ENCODE measurements at regions not wholly inside any gene's neighbourhood (a gene's known extent, or its start where the extent isn't known, plus 50 kb on each side); places are given as distances from the start of the nearest gene placed in this dataset.
A peak's percentile ranks its signal among the peaks of the same experiment; 100 is the strongest.
"Not testable (repeated sequence)": the region's sequence is repeated elsewhere in the genome, so short reads cannot be mapped to it uniquely, and the experiment has no call there.

GRCh38 chr12:116426391-116427136, 132.6 kb upstream of the MAP1LC3B2 start:
- DNase-seq: no peak
- intact Hi-C loops (cut with DNase I): no loop called here

DNA sequence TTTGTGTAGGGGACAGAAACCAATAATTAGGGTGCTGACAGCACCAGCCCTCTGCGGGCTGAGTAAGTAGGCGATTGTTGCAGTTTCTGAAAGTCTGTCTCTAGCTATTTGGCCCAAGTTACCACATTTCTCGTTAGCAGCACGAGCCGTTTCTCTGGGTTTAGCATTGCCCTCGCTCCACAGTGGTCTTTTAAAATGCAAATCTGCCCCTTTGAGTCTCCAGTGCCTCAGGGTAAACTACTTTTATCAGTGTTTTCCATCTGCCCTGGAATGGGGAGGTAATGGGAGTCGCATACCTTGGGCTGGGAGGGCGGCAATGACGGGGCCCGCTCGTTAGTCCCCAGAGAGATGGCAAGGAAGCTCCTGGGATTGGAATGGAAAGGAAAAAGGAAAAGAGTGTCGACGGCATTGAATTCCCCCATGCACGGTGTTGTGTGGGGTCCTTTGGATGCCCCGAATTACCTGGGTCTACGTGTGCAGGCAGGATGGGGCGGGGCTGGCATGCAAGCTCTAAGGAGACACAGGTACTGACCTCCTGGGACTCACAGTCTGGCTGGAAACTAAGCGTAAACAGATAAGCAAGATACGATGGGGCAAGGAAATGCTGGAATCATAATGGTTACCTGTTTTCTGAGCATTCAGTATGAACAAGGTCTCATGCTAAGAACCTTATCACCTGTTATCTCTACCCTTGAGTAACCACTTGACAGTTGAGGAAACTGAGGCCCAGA, 131.8 kb upstream of the MAP1LC3B2 start:
- intact Hi-C loops (cut with DNase I): no loop called here
- no peak for DNase-seq

GRCh38 chr12:116429826-116430360, 129.3 kb upstream of the MAP1LC3B2 start:
- intact Hi-C loops (cut with DNase I): no loop called here
- DNase-seq: peak in 1 of 10 donors; percentile 14

DNA sequence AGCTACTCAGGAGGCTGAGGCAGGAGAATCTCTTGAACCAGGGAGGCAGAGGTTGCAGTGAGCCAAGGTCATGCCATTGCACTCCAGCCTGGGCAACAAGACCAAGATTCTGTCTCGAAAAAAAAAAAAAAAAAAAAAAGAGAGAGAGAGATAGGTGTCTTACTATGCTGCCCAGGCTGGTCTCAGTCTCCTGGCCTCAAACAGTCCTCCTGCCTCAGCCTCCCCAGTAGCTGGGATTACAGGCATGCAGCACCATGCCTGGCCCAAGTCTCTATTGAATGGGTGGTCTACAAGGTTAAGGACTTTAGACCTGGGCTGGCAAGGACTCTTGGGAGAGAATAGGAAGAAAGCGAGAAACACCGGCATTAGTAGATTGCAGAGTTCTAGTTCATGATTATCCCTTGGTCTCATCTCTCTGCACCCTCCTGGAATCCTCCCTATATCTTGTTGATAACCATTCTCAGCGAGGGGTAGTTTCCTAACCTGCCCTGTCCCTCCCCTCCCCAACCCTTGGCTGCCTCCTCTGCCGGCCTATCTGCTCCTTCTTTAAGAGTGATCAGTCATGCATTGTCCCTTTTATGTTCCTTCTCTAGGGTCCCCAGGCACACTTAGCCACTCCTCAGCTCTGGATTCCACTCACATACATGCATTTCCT, 128.1 kb upstream of the MAP1LC3B2 start:
- intact Hi-C loops (cut with DNase I): no loop called here
- peak in 1 of 10 donors; percentile 14 for DNase-seq

GRCh38 chr12:116431677-116432300, 127.4 kb upstream of the MAP1LC3B2 start:
- intact Hi-C loops (cut with DNase I): no loop called here

GRCh38 chr12:116432314-116432750, 126.8 kb upstream of the MAP1LC3B2 start:
- intact Hi-C loops (cut with DNase I): no loop called here
- peak in 1 of 10 donors; percentile 49 for DNase-seq

More at GRCh38 chr12:116431677-116432300, 127.4 kb upstream of the MAP1LC3B2 start:
- peak in 1 of 10 donors; percentile 3 for DNase-seq

GRCh38 chr12:116433249-116433648, 125.9 kb upstream of the MAP1LC3B2 start:
- intact Hi-C loops (cut with DNase I): no loop called here
- no peak for DNase-seq

- DNase-seq: peak in 7 of 10 donors; percentile 20 to 86 (median 48)
- intact Hi-C loops (cut with DNase I): no loop called here
Observed at GRCh38 chr12:116434155-116435011, 124.8 kb upstream of the MAP1LC3B2 start.

DNA sequence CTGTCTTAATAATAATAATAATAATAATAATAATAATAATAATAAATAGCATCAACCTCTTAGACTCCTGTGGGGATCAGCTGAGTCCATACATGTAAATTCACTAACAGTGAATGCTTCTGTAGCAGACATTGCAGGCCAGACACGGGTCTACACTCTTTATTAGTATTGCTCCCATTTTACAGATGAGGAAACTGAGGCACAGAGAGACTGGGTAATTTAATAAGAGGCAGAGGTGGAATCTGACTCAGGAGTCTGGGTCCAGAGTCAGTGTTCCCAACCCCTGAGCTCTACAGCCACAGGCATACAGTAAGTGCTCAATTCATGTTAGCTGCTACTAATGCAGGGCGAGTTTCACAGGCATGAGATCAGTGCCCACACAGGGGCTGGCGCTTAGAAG, 123.2 kb upstream of the MAP1LC3B2 start:
- intact Hi-C loops (cut with DNase I): no loop called here

DNA sequence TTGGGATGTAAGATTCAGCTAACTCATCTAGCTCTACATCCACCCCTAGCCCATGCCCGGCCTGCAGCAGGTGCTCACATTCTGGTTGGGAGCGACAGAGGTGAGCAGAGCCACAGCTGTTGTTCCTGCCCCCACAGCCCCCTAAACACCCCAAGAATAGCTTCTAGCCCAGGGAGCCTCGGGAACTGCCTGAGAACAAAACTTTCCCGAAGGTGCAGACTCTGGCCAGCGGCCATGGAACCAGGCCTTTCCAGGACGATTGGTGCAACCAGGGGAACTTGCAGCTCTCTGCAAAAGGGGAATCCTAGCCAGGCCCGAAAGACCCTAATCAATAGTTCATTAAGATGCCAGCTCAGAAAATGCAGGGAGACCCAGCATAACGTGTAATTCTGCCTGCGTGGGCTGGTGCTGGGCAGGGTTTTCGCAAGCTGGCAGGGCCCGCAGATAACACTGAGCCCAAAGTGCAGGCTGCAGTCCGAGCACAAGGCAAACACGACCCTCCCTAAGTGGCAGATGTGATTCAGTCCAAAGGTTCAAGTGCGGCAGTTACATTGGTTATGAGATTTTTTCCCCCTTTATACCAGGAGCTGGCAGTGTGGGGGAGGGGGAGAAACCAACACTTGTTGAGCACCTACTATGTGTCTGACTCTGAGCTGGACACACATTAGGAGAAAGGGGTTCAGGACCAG, 122.5 kb upstream of the MAP1LC3B2 start:
- peak in 1 of 10 donors; percentile 55 for DNase-seq
- intact Hi-C loops (cut with DNase I): no loop called here

More for the DNA sequence above, 123.2 kb upstream of the MAP1LC3B2 start:
- peak in 1 of 10 donors; percentile 39 for DNase-seq

GRCh38 chr12:116441292-116441691, 117.9 kb upstream of the MAP1LC3B2 start:
- no peak for DNase-seq
- intact Hi-C loops (cut with DNase I): no loop called here

DNA sequence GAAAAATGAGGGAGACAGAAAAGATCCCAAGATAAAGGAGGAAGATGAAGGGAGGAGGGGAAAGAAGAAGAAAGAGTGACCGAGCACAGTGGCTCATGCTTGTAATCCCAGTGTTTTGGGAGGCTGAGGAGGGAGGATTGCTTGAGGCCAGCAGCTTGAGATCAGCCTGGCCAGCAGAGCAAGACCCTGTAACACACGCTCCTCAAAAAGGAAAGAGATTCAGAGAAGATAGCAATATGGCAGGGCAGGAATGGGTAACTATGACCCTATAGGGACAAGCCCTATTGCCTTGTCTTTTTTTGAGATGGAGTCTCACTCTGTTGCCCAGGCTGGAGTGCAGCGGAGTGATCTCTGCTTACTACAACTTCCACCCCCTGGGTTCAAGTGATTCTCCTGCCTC, 116.9 kb upstream of the MAP1LC3B2 start:
- DNase-seq: no peak
- intact Hi-C loops (cut with DNase I): no loop called here

GRCh38 chr12:116442946-116443345, 116.2 kb upstream of the MAP1LC3B2 start:
- no peak for DNase-seq
- intact Hi-C loops (cut with DNase I): no loop called here

- intact Hi-C loops (cut with DNase I): no loop called here
- DNase-seq: no peak
Observed at GRCh38 chr12:116443821-116444589, 115.2 kb upstream of the MAP1LC3B2 start.

GRCh38 chr12:116444590-116444943, 114.6 kb upstream of the MAP1LC3B2 start:
- no peak for DNase-seq
- intact Hi-C loops (cut with DNase I): no loop called here

- no peak for DNase-seq
- intact Hi-C loops (cut with DNase I): no loop called here
Observed at GRCh38 chr12:116448165-116448739, 110.9 kb upstream of the MAP1LC3B2 start.

DNA sequence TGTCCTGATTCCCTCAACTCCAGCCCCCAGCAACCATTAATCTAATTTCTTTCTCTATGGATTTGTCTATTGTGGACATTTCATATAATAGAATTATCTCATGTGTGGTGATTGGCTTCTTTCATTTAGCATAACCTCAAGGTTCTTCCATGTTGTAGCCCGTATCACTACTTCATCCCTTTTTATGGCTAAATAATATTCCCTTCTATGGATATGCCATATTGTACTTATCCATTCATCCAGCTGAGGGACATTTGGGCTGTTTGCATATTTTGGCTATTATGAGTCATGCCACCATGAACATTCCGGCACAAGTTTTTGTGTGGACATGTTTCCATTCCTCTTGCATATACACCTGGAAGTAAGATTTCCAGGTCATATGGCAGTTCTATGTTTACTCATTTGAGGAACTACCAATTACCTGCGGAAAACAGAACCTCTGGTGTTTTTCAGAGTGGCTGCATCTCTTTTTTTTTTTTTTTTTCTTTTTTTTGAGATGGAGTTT, 108.7 kb upstream of the MAP1LC3B2 start:
- intact Hi-C loops (cut with DNase I): no loop called here
- peak in 1 of 10 donors; percentile 2 for DNase-seq

GRCh38 chr12:116452975-116453374, 106.2 kb upstream of the MAP1LC3B2 start:
- DNase-seq; intact Hi-C loops (cut with DNase I): not testable (repeated sequence)
